ENCODE measurements at regions not wholly inside any gene's neighbourhood (a gene's known extent, or its start where the extent isn't known, plus 50 kb on each side); places are given as distances from the start of the nearest gene placed in this dataset.
A peak's percentile ranks its signal among the peaks of the same experiment; 100 is the strongest.
"Not testable (repeated sequence)": the region's sequence is repeated elsewhere in the genome, so short reads cannot be mapped to it uniquely, and the experiment has no call there.

DNA sequence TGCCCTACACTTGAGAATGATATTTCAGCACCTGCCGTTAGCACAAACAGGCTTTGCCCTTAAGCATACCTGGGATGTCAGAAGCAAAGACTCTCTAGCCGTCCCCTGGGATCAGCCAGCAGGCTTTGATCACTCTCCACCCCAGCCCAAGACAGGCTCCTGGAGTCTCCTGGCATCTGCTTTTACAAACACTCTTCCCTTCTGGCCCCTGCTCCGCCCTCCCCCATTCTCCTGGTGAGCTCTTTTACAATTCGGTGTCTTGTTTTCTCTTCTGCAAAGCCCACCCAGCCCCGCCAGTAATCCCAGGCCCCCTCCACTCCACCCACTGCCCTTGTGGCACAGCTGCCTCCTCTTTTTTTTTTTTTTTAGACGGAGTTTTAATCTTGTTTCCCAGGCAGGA, 50.4 kb downstream of the KATNIP start:
- TF ChIP-seq, protein P1, sequence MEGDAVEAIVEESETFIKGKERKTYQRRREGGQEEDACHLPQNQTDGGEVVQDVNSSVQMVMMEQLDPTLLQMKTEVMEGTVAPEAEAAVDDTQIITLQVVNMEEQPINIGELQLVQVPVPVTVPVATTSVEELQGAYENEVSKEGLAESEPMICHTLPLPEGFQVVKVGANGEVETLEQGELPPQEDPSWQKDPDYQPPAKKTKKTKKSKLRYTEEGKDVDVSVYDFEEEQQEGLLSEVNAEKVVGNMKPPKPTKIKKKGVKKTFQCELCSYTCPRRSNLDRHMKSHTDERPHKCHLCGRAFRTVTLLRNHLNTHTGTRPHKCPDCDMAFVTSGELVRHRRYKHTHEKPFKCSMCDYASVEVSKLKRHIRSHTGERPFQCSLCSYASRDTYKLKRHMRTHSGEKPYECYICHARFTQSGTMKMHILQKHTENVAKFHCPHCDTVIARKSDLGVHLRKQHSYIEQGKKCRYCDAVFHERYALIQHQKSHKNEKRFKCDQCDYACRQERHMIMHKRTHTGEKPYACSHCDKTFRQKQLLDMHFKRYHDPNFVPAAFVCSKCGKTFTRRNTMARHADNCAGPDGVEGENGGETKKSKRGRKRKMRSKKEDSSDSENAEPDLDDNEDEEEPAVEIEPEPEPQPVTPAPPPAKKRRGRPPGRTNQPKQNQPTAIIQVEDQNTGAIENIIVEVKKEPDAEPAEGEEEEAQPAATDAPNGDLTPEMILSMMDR (conservative IDR thresholded peaks at IDR 0.05; ENCODE audit: low read depth, low read length) = no peak
- DNase-seq (ENCODE audit: low read depth) = no peak
- H3K4me3 ChIP-seq (ENCODE audit: low read length) = no peak overlapping the region

DNA sequence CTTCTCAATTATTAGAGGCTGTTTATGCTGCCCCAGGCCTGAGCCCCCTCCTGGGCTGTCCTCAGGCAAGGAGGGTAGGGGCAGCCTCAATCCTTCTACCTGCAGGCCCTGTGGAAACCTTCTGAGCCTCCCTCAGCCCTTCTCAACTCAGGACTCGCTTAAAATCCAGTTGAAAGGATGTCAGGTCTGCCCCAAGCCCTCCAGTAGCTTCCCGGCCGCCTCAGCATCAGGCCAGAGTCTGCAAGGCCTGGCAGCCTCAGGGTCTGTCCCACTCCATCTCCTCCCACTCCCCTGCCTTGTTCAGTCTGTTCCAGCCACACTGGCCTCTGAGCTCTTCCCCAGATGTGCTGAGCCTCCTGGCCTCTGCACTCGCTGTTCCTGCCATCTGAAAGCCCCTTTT, 52.2 kb downstream of the KATNIP start:
- no peak for DNase-seq (ENCODE audit: low read depth)
- TF ChIP-seq, protein P1 (conservative IDR thresholded peaks at IDR 0.05; ENCODE audit: low read depth, low read length) = no peak
- no peak overlapping the region for H3K4me3 ChIP-seq (ENCODE audit: low read length)

GRCh38 chr16:27605500-27606106, 55.7 kb downstream of the KATNIP start:
- H3K4me3 ChIP-seq (ENCODE audit: low read length) = not testable (repeated sequence)
- peak; percentile 9 for DNase-seq (ENCODE audit: low read depth)
- TF ChIP-seq, protein P1 (conservative IDR thresholded peaks at IDR 0.05; ENCODE audit: low read depth, low read length) = peak; percentile 84

DNA sequence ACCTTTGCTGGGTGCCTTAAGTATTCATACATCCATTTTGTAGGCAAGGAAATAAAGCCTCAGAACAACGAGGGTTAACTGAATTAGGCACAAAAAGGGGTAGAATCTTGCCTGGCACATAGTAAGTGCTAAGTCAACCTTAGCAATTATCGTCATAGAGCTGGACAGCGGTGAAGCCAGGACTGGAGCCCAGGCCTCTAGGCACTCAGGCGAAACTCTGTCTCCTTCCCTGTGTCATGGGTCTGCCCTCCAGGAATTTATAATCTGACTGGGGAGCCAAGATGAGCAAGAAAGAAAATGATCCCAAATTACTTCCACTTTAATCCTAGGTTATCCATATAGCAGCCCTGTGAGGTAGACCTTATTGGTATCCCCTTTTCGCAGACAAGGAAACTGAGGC, 61.4 kb downstream of the KATNIP start:
- DNase-seq (ENCODE audit: low read depth) = no peak
- no peak overlapping the region for H3K4me3 ChIP-seq (ENCODE audit: low read length)
- TF ChIP-seq, protein P1 (conservative IDR thresholded peaks at IDR 0.05; ENCODE audit: low read depth, low read length) = no peak

DNA sequence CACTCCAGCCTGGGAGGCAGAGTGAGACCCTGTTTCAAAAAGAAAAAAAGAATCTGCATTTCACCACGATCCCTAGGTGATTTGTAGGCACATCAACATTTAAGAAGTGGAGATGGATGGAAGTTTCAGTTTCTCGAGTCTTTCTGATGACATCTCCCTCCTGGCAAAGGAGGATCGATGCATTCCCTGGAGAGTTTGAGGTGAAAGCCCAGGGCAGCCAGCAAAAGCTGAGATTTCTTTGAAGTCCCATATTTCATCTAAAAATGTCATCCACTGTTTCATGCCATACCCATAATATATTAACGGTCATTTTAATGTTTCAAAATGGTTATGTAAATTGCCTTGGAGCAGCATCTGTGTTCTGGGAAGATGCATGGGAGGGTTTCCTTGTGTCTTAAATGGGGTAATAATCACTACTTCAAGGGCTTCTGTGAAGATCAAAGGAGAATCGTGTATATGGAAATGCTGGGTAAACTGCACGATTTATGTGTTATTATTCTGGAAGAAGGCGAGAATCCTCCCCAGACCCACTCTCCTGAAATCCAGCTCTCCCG, 63.4 kb downstream of the KATNIP start:
- H3K4me3 ChIP-seq (ENCODE audit: low read length) = no peak overlapping the region
- DNase-seq (ENCODE audit: low read depth) = no peak
- TF ChIP-seq, protein P1 (conservative IDR thresholded peaks at IDR 0.05; ENCODE audit: low read depth, low read length) = no peak

DNA sequence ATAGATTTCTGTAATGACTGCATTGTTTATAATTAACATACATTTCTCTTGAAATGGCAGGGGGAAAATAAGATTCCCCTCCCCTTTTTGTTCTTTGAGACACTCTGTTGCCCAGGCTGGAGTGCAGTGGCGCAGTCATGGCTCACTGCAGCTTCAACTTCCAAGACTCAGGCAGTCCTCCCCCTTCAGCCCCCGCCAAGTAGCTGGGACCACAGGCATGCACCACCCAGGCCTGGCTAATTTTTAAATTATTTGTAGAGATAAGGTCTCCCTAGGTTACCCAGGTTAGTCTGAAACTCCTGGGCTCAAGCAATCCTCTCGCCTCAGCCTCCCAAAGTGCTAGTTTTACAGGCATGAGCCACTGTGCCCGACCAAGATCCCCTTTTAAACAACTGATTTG, 67.7 kb downstream of the KATNIP start:
- DNase-seq (ENCODE audit: low read depth) = no peak
- no peak overlapping the region for H3K4me3 ChIP-seq (ENCODE audit: low read length)
- TF ChIP-seq, protein P1 (conservative IDR thresholded peaks at IDR 0.05; ENCODE audit: low read depth, low read length) = no peak

DNA sequence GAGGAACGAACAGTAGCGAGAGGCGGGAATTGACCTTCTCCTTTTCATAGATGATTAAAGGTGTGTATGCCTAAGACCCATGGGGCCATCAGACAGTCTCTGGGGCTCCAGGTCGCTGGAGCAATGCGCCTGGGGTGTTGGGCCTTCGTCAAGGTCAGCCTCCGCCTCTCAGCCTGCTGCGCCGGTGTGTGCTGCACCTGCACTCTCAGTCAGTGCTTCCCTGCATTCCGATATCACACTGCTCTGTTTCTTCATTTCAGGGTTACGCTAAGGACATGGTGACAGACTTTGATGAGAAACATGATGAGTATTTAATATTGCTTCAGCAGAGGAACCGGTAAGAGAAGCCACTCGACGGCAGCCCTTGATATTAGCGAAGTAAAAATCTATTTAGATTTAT, 68.2 kb downstream of the KATNIP start:
- no peak overlapping the region for H3K4me3 ChIP-seq (ENCODE audit: low read length)
- DNase-seq (ENCODE audit: low read depth) = no peak
- TF ChIP-seq, protein P1 (conservative IDR thresholded peaks at IDR 0.05; ENCODE audit: low read depth, low read length) = no peak

Data from retinal pigment epithelial cell (primary cell).